Fibroblast of lung (primary cell): ENCODE measurements at regions not wholly inside any gene's neighbourhood (a gene's known extent, or its start where the extent isn't known, plus 50 kb on each side); places are given as distances from the start of the nearest gene placed in this dataset.

ENCODE experiments used
- EZH2 ChIP-seq: IDR thresholded peaks from 2 replicates; pipeline ENCODE4 v1.5.1; 2012; ENCODE audit warnings: low read length, control low read depth, mild to moderate bottlenecking; ENCODE audit errors: missing control alignments
- TF ChIP-seq, protein P1 (sequence below), 2 donors: IDR thresholded peaks in 1 of 2; conservative IDR thresholded peaks in 1 of 2; 1 replicate in 1 of 2; 2 replicates in 1 of 2; pipeline ENCODE4 v1.5.1; 2011 to 2012; ENCODE audit warnings: low read length in 2 of 2, control low read depth in 1 of 2, inconsistent platforms in 1 of 2, low read depth in 1 of 2, mild to moderate bottlenecking in 1 of 2

DNA sequence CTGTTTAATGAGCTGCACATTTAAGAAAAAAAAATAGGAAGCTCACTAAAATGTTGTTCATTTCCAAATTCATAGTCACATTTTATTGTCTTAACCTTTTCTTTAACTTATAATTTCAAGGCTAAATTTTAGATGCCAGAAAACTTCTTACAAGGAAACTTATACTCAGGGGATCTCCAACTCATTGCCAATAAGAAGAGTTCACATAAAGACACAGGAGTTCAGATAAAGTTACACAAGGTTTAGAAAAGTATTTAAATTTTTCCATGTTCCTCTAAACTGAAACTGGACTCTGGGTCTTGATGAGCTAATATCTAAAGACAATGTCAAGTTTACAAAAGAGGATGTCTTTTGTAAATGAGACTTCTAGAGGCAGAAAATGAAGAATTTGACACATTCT lies 190.7 kb upstream of the KCNJ16 start:
- TF ChIP-seq, protein P1, sequence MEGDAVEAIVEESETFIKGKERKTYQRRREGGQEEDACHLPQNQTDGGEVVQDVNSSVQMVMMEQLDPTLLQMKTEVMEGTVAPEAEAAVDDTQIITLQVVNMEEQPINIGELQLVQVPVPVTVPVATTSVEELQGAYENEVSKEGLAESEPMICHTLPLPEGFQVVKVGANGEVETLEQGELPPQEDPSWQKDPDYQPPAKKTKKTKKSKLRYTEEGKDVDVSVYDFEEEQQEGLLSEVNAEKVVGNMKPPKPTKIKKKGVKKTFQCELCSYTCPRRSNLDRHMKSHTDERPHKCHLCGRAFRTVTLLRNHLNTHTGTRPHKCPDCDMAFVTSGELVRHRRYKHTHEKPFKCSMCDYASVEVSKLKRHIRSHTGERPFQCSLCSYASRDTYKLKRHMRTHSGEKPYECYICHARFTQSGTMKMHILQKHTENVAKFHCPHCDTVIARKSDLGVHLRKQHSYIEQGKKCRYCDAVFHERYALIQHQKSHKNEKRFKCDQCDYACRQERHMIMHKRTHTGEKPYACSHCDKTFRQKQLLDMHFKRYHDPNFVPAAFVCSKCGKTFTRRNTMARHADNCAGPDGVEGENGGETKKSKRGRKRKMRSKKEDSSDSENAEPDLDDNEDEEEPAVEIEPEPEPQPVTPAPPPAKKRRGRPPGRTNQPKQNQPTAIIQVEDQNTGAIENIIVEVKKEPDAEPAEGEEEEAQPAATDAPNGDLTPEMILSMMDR (conservative IDR thresholded peaks at IDR 0.05 in 1 of 2, IDR thresholded peaks at IDR 0.05 in 1 of 2; ENCODE audit: low read depth in 1 of 2, low read length in 2 of 2) = no peak
- no peak for TF ChIP-seq EZH2
